ENCODE measurements at regions not wholly inside any gene's neighbourhood (a gene's known extent, or its start where the extent isn't known, plus 50 kb on each side); places are given as distances from the start of the nearest gene placed in this dataset.

- TF ChIP-seq CTCF (IDR thresholded peaks at IDR 0.05), result no peak
- no peak for TF ChIP-seq POLR2A (IDR thresholded peaks at IDR 0.05)
Measured at GRCh38 chr10:25695586-25695985, 238.4 kb upstream of the MYO3A start.
